ENCODE measurements at regions not wholly inside any gene's neighbourhood (a gene's known extent, or its start where the extent isn't known, plus 50 kb on each side); places are given as distances from the start of the nearest gene placed in this dataset.

- TF ChIP-seq CTCF (IDR thresholded peaks at IDR 0.05) (no peak), MAX (CRISPR knock-in tag; IDR thresholded peaks at IDR 0.05) (no peak), ESRRA (CRISPR knock-in tag; IDR thresholded peaks at IDR 0.05; ENCODE audit: borderline replicate concordance) (no peak), E2F1 (CRISPR knock-in tag; IDR thresholded peaks at IDR 0.05) (no peak)
Observed at GRCh38 chr9:118577121-118577520, 792.1 kb downstream of the BRINP1 start.

Measured in WTC11 (cell line).